ENCODE measurements at regions not wholly inside any gene's neighbourhood (a gene's known extent, or its start where the extent isn't known, plus 50 kb on each side); places are given as distances from the start of the nearest gene placed in this dataset.

DNA sequence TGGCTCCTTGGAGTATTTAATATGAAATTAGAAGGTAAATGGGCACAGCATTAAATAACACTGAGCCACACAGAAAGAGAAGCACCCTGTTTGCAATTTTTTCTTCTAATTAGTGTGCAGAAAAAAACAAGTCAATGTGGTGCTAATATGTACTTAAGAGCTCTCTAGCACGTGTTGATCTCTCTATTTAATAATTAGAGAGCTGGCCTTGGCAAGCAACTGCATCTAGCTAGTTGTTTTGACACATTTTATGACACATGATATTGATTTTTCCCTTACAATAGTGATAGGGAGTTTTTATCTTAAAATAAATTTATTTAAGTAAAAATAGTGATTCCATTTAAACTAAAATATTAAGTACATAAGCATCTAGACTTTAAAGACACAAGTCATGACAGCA, 54.5 kb upstream of the NUDT12 start:
- H3K18ac ChIP-seq (ENCODE audit: low read depth, low read length): no peak overlapping the region
- no peaks in the 10 kb centered on the region for H4K20me1 ChIP-seq (ENCODE audit: insufficient read depth, low read length)
- H3K4me1 ChIP-seq (ENCODE audit: control insufficient read depth, insufficient read depth, low read length): no peaks in the 10 kb centered on the region
- no peaks in the 10 kb centered on the region for H3K79me1 ChIP-seq (ENCODE audit: low read depth in 1 of 2, low read length in 2 of 2)
- H3K9ac ChIP-seq (ENCODE audit: low read depth, low read length): no peak overlapping the region
- H3K4ac ChIP-seq (ENCODE audit: low read depth, low read length): no peak overlapping the region
- H3K27me3 ChIP-seq (ENCODE audit: control insufficient read depth, insufficient read depth, low read length): no peaks in the 10 kb centered on the region
- ChIA-PET CTCF (no interaction called here), POLR2A (ENCODE audit: unreplicated experiment) (no interaction called here)
- no peak overlapping the region for H4K5ac ChIP-seq (ENCODE audit: low read depth, low read length)
- dilution Hi-C loops (cut with HindIII; ENCODE audit: low sequenced_read_pairs, unreplicated experiment): no loop called here
- intact Hi-C loops (cut with micrococcal nuclease): no loop called here
- no TSS peak for BruUV-seq (replicated peaks)
- no peak overlapping the region for H3K23ac ChIP-seq (ENCODE audit: low read depth, low read length)
- no CpG with 5 or more reads among the region's 1 CpG for WGBS, 2 experiments (ENCODE audit: extremely low coverage in 2 of 2, insufficient read length in 1 of 2)
- H2BK120ac ChIP-seq (ENCODE audit: low read depth, low read length): no peak overlapping the region
- no peak overlapping the region for H3K4me2 ChIP-seq (ENCODE audit: low read depth, low read length)
- in situ Hi-C loops (cut with MboI; ENCODE audit: low sequenced_read_pairs): no loop called here
- no peak overlapping the region for H2AK5ac ChIP-seq (ENCODE audit: low read depth, low read length)
- H2AK9ac ChIP-seq (replicated peaks; ENCODE audit: low read depth, low read length, poor library complexity): no peak overlapping the region
- no peaks in the 10 kb centered on the region for H3K9me1 ChIP-seq (ENCODE audit: insufficient read depth, low read length)
- DNase-seq (no peak), ATAC-seq (ENCODE audit: low read depth) (no peak)
- TF ChIP-seq MAZ (IDR thresholded peaks at IDR 0.05; ENCODE audit: borderline replicate concordance, low read depth, low read length): no peak
- TF ChIP-seq CEBPB (IDR thresholded peaks at IDR 0.05; ENCODE audit: low read depth, low read length): no peak
- TF ChIP-seq MAFK (IDR thresholded peaks at IDR 0.05; ENCODE audit: low read depth, low read length): no peak
- TF ChIP-seq, protein P1, sequence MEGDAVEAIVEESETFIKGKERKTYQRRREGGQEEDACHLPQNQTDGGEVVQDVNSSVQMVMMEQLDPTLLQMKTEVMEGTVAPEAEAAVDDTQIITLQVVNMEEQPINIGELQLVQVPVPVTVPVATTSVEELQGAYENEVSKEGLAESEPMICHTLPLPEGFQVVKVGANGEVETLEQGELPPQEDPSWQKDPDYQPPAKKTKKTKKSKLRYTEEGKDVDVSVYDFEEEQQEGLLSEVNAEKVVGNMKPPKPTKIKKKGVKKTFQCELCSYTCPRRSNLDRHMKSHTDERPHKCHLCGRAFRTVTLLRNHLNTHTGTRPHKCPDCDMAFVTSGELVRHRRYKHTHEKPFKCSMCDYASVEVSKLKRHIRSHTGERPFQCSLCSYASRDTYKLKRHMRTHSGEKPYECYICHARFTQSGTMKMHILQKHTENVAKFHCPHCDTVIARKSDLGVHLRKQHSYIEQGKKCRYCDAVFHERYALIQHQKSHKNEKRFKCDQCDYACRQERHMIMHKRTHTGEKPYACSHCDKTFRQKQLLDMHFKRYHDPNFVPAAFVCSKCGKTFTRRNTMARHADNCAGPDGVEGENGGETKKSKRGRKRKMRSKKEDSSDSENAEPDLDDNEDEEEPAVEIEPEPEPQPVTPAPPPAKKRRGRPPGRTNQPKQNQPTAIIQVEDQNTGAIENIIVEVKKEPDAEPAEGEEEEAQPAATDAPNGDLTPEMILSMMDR (conservative IDR thresholded peaks at IDR 0.05; ENCODE audit: low read depth, low read length): no peak
- TF ChIP-seq MXI1 (IDR thresholded peaks at IDR 0.05; ENCODE audit: borderline replicate concordance, low read depth, low read length): no peak
- TF ChIP-seq NFE2L2 (IDR thresholded peaks at IDR 0.05; ENCODE audit: low read depth, low read length): no peak
- TF ChIP-seq BHLHE40 (IDR thresholded peaks at IDR 0.05; ENCODE audit: low read depth, low read length): no peak
- TF ChIP-seq POLR2A (IDR thresholded peaks at IDR 0.05; ENCODE audit: low read depth, low read length): no peak
- TF ChIP-seq RCOR1 (IDR thresholded peaks at IDR 0.05; ENCODE audit: insufficient replicate concordance, low read length): no peak
- TF ChIP-seq RFX5 (IDR thresholded peaks at IDR 0.05; ENCODE audit: low read depth, low read length): no peak
- TF ChIP-seq, protein P2, sequence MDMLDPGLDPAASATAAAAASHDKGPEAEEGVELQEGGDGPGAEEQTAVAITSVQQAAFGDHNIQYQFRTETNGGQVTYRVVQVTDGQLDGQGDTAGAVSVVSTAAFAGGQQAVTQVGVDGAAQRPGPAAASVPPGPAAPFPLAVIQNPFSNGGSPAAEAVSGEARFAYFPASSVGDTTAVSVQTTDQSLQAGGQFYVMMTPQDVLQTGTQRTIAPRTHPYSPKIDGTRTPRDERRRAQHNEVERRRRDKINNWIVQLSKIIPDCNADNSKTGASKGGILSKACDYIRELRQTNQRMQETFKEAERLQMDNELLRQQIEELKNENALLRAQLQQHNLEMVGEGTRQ (IDR thresholded peaks at IDR 0.05; ENCODE audit: low read depth, low read length): no peak
- no peak for TF ChIP-seq CHD1 (IDR thresholded peaks at IDR 0.05; ENCODE audit: low read depth, low read length)
- TF ChIP-seq, protein P3, sequence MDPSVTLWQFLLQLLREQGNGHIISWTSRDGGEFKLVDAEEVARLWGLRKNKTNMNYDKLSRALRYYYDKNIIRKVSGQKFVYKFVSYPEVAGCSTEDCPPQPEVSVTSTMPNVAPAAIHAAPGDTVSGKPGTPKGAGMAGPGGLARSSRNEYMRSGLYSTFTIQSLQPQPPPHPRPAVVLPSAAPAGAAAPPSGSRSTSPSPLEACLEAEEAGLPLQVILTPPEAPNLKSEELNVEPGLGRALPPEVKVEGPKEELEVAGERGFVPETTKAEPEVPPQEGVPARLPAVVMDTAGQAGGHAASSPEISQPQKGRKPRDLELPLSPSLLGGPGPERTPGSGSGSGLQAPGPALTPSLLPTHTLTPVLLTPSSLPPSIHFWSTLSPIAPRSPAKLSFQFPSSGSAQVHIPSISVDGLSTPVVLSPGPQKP (IDR thresholded peaks at IDR 0.05; ENCODE audit: borderline replicate concordance, low read depth, low read length): no peak
- TF ChIP-seq RAD21 (IDR thresholded peaks at IDR 0.05; ENCODE audit: low read length): no peak
- no peak for TF ChIP-seq SMC3 (IDR thresholded peaks at IDR 0.05; ENCODE audit: low read depth, low read length)
- TF ChIP-seq FOS (IDR thresholded peaks at IDR 0.05; ENCODE audit: low read depth, low read length): no peak
- no peak overlapping the region for H4K91ac ChIP-seq (ENCODE audit: insufficient read depth, low read depth, low read length)
- H3K4me3 ChIP-seq (ENCODE audit: insufficient read depth, low read depth, low read length): no peak overlapping the region
- H4K8ac ChIP-seq (ENCODE audit: low read depth in 2 of 2, low read length in 2 of 2): no peak overlapping the region
- H3K56ac ChIP-seq (ENCODE audit: extremely low read depth, insufficient read depth, low read length): no peak overlapping the region
- no peaks in the 10 kb centered on the region for H3K36me3 ChIP-seq (ENCODE audit: control insufficient read depth, insufficient read depth, low read length)
- H2BK15ac ChIP-seq (ENCODE audit: low read depth, low read length): no peak overlapping the region
- no peak overlapping the region for H2BK20ac ChIP-seq (ENCODE audit: low read depth, low read length)
- H2BK5ac ChIP-seq (ENCODE audit: low read depth, low read length, poor library complexity, severe bottlenecking): no peak overlapping the region
- H3K27ac ChIP-seq (ENCODE audit: insufficient read depth, low read length): no peak overlapping the region
- no peaks in the 10 kb centered on the region for H3K9me3 ChIP-seq (ENCODE audit: control insufficient read depth, insufficient read depth, low read length)
- H3K14ac ChIP-seq (replicated peaks; ENCODE audit: low read depth, low read length): no peak overlapping the region
- no peak overlapping the region for H2AFZ ChIP-seq (replicated peaks; ENCODE audit: low read length, poor library complexity)

Measured in IMR-90 (cell line).